Testis (tissue), 2 donors: ENCODE measurements at regions not wholly inside any gene's neighbourhood (a gene's known extent, or its start where the extent isn't known, plus 50 kb on each side); places are given as distances from the start of the nearest gene placed in this dataset.

Experiments
- POLR2A ChIP-seq: fragments of 450-650 bp; IDR thresholded peaks from one replicate; pipeline ENCODE4 v1.6.1; 2017; ENCODE audit warnings: antibody characterized with exemption, mild to moderate bottlenecking, moderate library complexity
- TF ChIP-seq, protein P1 (sequence below), 3 experiments: fragments of 450-650 bp in 2 of 3; fragments of 200-600 bp in 1 of 3; sonication (generic) in 1 of 3; IDR thresholded peaks; one replicate each; pipeline ENCODE4 v1.5.1; 2016 to 2019; ENCODE audit warnings: antibody characterized with exemption in 3 of 3, mild to moderate bottlenecking in 2 of 3, moderate library complexity in 1 of 3

DNA sequence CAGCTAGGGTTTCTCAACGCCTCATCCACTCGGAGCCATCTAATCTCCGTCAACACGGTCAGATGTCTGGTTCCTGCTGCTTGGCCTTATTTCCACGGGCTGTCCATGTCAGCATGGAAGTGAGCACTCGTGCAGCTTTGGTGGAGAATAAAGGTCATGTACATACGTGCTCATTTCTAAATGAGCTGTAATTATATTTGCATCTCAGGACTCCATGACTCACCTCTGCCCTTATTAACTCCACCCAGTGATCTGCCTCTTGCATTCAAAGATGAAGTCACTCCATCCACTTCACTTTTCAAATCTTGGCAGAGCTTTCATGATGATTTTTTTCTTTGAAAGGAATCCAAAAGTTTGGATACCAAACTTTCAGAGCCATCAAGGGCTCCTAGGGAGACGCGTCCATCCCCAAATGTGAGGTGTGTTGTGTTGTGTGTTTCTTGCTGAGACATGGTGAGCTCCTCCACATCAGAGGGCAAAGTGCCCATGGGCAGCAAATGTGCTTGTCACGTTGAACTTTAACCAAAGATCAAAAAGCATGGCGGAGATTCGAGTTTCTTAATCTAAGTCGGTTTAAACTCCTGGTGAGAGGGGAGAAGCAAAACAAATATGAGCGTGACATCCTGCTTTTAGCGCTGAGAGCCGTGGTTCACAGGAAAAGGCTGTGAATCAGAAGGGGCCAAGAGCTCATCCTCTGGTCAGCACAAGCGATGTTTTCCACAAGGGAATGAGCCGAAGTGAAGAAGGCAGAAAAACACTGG is 68.6 kb upstream of the ERRFI1 start:
- TF ChIP-seq, protein P1, sequence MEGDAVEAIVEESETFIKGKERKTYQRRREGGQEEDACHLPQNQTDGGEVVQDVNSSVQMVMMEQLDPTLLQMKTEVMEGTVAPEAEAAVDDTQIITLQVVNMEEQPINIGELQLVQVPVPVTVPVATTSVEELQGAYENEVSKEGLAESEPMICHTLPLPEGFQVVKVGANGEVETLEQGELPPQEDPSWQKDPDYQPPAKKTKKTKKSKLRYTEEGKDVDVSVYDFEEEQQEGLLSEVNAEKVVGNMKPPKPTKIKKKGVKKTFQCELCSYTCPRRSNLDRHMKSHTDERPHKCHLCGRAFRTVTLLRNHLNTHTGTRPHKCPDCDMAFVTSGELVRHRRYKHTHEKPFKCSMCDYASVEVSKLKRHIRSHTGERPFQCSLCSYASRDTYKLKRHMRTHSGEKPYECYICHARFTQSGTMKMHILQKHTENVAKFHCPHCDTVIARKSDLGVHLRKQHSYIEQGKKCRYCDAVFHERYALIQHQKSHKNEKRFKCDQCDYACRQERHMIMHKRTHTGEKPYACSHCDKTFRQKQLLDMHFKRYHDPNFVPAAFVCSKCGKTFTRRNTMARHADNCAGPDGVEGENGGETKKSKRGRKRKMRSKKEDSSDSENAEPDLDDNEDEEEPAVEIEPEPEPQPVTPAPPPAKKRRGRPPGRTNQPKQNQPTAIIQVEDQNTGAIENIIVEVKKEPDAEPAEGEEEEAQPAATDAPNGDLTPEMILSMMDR (IDR thresholded peaks at IDR 0.05): no peak
- TF ChIP-seq POLR2A: no peak
